Cardiac muscle cell (in vitro differentiated cells and primary cell): ENCODE measurements at regions not wholly inside any gene's neighbourhood (a gene's known extent, or its start where the extent isn't known, plus 50 kb on each side); places are given as distances from the start of the nearest gene placed in this dataset.

ENCODE experiments used
- DNase-seq, 2 donors: peaks; one replicate each; pipeline versions ENCODE4 v3.0.0 to v3.0.0-alpha.2; 2010 to 2017; ENCODE audit warnings: low read depth in 1 of 2, low spot score in 1 of 2
- H3K27ac ChIP-seq: fragments of 200-600 bp; sonication (generic); 2 replicates; pipeline ENCODE4 v1.5.1; 2016
- H3K27me3 ChIP-seq: fragments of 200-600 bp; sonication (generic); 2 replicates; pipeline ENCODE4 v1.6.0; 2016; ENCODE audit warnings: control low read depth
- H3K36me3 ChIP-seq: fragments of 200-600 bp; sonication (generic); 2 replicates; pipeline ENCODE4 v1.5.1; 2016; ENCODE audit warnings: control low read depth
- H3K4me1 ChIP-seq: fragments of 200-600 bp; sonication (generic); 2 replicates; pipeline ENCODE4 v1.8.1; 2017; ENCODE audit warnings: low read depth, mild to moderate bottlenecking, mixed run types
- H3K4me3 ChIP-seq: fragments of 200-600 bp; sonication (generic); 2 replicates; pipeline ENCODE4 v1.5.1; 2016; ENCODE audit warnings: mild to moderate bottlenecking
- H3K9me3 ChIP-seq: fragments of 200-600 bp; sonication (generic); 2 replicates; pipeline ENCODE4 v1.5.1; 2017; ENCODE audit warnings: low read depth, mild to moderate bottlenecking, control low read depth
- TF ChIP-seq, protein P1 (sequence below): IDR thresholded peaks from 2 replicates; pipeline ENCODE4 v1.5.1; 2012; ENCODE audit warnings: low read depth, mild to moderate bottlenecking, low read length

DNA sequence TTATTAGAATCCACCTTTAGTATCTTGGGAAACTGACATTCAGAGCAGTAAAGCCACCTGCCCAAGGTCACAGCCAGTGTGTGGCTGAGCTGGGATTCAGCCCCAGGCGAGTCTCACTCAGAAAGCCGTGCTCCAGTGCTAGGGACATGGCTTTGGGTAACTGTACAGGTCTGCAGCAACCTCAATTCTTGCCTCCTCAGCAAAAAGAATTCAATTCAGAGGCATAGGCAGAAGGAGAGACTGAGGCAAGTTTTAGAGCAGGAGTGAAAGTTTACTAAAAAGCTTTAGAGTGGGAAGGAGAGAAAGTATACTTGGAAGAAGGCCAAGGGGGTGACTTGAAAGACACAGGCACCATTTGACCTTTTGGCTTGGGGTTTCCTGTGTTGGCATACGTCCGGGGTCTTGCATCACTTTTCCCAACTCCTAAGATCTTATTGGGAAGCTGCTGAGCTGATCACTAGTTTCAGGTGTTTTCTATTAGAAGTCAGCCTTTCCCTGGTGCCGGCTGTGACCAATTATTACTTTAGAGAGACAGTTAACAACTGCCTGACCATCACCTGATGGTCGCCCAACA, 529.3 kb downstream of the MATN1 start:
- TF ChIP-seq, protein P1, sequence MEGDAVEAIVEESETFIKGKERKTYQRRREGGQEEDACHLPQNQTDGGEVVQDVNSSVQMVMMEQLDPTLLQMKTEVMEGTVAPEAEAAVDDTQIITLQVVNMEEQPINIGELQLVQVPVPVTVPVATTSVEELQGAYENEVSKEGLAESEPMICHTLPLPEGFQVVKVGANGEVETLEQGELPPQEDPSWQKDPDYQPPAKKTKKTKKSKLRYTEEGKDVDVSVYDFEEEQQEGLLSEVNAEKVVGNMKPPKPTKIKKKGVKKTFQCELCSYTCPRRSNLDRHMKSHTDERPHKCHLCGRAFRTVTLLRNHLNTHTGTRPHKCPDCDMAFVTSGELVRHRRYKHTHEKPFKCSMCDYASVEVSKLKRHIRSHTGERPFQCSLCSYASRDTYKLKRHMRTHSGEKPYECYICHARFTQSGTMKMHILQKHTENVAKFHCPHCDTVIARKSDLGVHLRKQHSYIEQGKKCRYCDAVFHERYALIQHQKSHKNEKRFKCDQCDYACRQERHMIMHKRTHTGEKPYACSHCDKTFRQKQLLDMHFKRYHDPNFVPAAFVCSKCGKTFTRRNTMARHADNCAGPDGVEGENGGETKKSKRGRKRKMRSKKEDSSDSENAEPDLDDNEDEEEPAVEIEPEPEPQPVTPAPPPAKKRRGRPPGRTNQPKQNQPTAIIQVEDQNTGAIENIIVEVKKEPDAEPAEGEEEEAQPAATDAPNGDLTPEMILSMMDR = no peak
- no peaks in the 10 kb centered on the region for H3K27me3 ChIP-seq
- no peak overlapping the region for H3K27ac ChIP-seq
- H3K9me3 ChIP-seq = no peaks in the 10 kb centered on the region
- no peak overlapping the region for H3K4me3 ChIP-seq
- peak in 1 of 2 donors; percentile 1 for DNase-seq
- H3K4me1 ChIP-seq = peaks cover 7% of the 10 kb centered on the region
- H3K36me3 ChIP-seq = no peaks in the 10 kb centered on the region

- no peak for DNase-seq
- Histone ChIP-seq H3K4me3 (no peak overlapping the region), H3K27ac (peak overlapping the region; percentile 9), H3K9me3 (no peaks in the 10 kb centered on the region), H3K36me3 (no peaks in the 10 kb centered on the region), H3K27me3 (no peaks in the 10 kb centered on the region), H3K4me1 (no peaks in the 10 kb centered on the region)
- TF ChIP-seq, protein P1 = no peak
Observed at GRCh38 chr1:30192969-30193630, 530.3 kb downstream of the MATN1 start.

DNA sequence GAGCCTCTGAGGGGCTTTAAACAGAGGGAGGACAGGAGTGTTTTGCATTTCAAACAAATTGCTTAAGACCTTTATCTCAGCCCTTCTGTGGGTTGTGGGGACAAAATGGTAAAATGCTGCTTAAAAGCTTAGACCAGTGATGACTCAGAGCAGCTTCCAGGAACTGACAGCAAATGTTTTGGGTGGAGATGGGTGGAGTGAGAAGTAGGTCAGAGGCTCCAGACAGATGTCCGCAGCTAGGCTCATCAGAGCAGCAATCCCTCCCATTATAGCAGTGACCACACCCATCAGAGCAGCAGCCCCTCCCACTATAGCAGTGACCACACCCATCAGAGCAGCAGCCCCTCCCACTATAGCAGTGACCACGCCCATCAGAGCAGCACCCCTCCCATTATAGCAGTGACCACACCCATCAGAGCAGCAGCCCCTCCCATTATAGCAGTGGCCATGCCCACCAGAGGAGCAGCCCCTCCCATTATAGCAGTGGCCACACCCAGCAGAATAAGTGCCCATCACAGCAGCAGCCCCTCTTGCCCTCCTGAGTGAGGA, 532.2 kb downstream of the MATN1 start:
- H3K27ac ChIP-seq = no peak overlapping the region
- no peak overlapping the region for H3K4me3 ChIP-seq
- DNase-seq = peak in 1 of 2 donors; percentile 90
- no peaks in the 10 kb centered on the region for H3K36me3 ChIP-seq
- H3K9me3 ChIP-seq = no peaks in the 10 kb centered on the region
- H3K27me3 ChIP-seq = no peaks in the 10 kb centered on the region
- TF ChIP-seq, protein P1 = no peak
- H3K4me1 ChIP-seq = peaks cover 8% of the 10 kb centered on the region

DNA sequence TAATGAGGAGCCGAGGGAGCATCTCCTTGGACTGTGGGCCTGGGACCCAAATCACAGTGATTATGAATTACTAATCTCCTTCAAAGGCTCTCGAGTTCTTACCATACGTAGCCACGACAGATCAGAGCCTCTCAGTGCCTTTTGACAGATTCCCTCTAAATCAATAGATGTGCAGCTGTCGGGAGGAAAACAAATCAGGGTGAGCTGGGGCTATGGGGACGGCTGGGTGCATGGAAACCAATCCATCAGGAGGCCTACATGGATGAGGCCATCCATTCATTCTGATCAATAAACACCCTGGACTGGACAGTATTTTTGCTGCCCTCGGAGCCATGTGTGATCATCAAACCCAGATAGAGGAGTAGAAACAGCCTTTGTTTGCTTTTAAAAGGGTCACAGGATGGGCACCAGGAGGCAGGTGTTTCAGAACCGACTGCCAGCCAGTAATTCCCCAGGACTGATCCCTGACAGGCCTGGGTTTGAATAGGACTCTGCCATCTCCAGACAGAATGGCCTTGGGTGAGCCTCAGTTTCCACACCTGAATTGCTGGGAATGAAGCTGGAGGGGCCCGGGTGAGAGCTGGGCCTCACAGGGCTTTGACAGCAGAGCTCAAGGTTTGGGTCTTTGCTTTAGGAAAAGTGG, 532.8 kb downstream of the MATN1 start:
- no peak for DNase-seq
- Histone ChIP-seq H3K27me3 (no peaks in the 10 kb centered on the region), H3K4me3 (no peak overlapping the region), H3K27ac (no peak overlapping the region), H3K36me3 (no peaks in the 10 kb centered on the region), H3K4me1 (peaks cover 8% of the 10 kb centered on the region), H3K9me3 (no peaks in the 10 kb centered on the region)
- TF ChIP-seq, protein P1 = no peak

DNA sequence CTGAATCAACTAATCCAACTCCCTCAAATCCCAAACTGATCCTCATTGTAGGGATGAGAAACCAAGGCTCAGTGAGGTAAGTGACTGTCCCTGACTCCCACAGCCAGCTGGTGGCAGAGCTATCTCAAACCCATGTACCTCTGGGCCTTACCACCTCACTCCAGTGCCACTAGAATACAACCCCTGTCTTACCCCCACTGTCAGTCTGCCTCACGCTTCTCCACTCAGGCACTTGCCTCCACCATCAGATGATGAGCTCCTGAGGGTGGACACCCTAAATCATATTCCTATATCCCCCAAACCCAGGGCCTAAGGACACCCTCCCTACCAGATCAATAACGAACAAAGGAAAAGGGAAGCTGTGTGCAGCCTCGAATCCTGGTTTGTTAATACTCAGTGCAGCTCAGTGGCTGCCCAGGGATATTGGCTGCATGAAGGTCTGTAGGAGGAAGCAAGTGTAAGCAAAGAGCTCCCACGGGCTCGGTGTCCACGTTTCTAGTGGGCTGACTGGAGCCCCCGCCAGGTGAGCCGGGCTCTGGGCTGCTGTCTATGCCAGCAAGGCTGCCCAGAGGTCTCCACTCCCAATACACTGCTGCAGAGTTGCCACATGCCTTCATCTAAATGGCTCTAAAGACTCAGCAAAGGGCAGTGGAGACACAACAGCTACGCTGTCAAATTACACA, 533.4 kb downstream of the MATN1 start:
- Histone ChIP-seq H3K9me3 (no peaks in the 10 kb centered on the region), H3K36me3 (no peaks in the 10 kb centered on the region), H3K27me3 (no peaks in the 10 kb centered on the region), H3K4me1 (peaks cover 9% of the 10 kb centered on the region), H3K4me3 (no peak overlapping the region), H3K27ac (no peak overlapping the region)
- TF ChIP-seq, protein P1 = no peak
- no peak for DNase-seq
